Mesendoderm (in vitro differentiated cells): ENCODE measurements at regions not wholly inside any gene's neighbourhood (a gene's known extent, or its start where the extent isn't known, plus 50 kb on each side); places are given as distances from the start of the nearest gene placed in this dataset.

Experiments
- DNase-seq: peaks from one replicate; pipeline ENCODE4 v3.0.0; 2013
- H2AK5ac ChIP-seq: 2 replicates; pipeline ENCODE4 v1.6.1; 2013; ENCODE audit warnings: low read length, inconsistent platforms
- H2BK120ac ChIP-seq: 2 replicates; pipeline ENCODE4 v1.6.1; 2013; ENCODE audit warnings: low read depth, mild to moderate bottlenecking, low read length, moderate library complexity, mixed read lengths
- H2BK15ac ChIP-seq: replicated peaks from 2 replicates; pipeline ENCODE4 v1.6.1; 2013; ENCODE audit warnings: low read depth, mild to moderate bottlenecking, moderate library complexity
- H2BK5ac ChIP-seq: 2 replicates; pipeline ENCODE4 v1.6.1; 2013; ENCODE audit warnings: low read length, inconsistent platforms
- H3K18ac ChIP-seq: 2 replicates; pipeline ENCODE4 v1.6.1; 2013; ENCODE audit warnings: mild to moderate bottlenecking, low read length, mixed read lengths
- H3K23ac ChIP-seq: one replicate; pipeline ENCODE4 v1.6.1; 2013; ENCODE audit warnings: low read length
- H3K27ac ChIP-seq: 2 replicates; pipeline ENCODE4 v1.5.1; 2013; ENCODE audit warnings: low read depth, mild to moderate bottlenecking, inconsistent platforms, low read length, moderate library complexity
- H3K27me3 ChIP-seq: 2 replicates; pipeline ENCODE4 v1.6.1; 2013; ENCODE audit warnings: low read length, control low read depth, mild to moderate bottlenecking, inconsistent platforms; ENCODE audit not compliant: insufficient read depth, poor library complexity
- H3K36me3 ChIP-seq: 2 replicates; pipeline ENCODE4 v1.6.1; 2013; ENCODE audit warnings: low read length, inconsistent platforms; ENCODE audit not compliant: control insufficient read depth, insufficient read depth
- H3K4ac ChIP-seq: one replicate; pipeline ENCODE4 v1.6.1; 2013; ENCODE audit warnings: low read depth, mild to moderate bottlenecking, low read length, moderate library complexity
- H3K4me1 ChIP-seq: 2 replicates; pipeline ENCODE4 v1.6.1; 2013; ENCODE audit warnings: low read depth, low read length, inconsistent platforms; ENCODE audit not compliant: control insufficient read depth
- H3K4me2 ChIP-seq: 2 replicates; pipeline ENCODE4 v1.6.1; 2013; ENCODE audit warnings: low read length
- H3K4me3 ChIP-seq: 2 replicates; pipeline ENCODE4 v1.5.1; 2013; ENCODE audit warnings: mild to moderate bottlenecking, low read length
- H3K56ac ChIP-seq: one replicate; pipeline ENCODE4 v1.6.1; 2013; ENCODE audit warnings: low read length
- H3K79me1 ChIP-seq: 2 replicates; pipeline ENCODE4 v1.6.1; 2013; ENCODE audit warnings: low read length, inconsistent platforms
- H3K79me2 ChIP-seq: 2 replicates; pipeline ENCODE4 v1.6.1; 2013; ENCODE audit warnings: mild to moderate bottlenecking, low read length; ENCODE audit not compliant: control insufficient read depth, insufficient read depth
- H3K9ac ChIP-seq: 2 replicates; pipeline ENCODE4 v1.6.1; 2013; ENCODE audit warnings: low read length, inconsistent platforms
- H4K5ac ChIP-seq: one replicate; pipeline ENCODE4 v1.6.1; 2013; ENCODE audit warnings: low read length
- H4K8ac ChIP-seq: one replicate; pipeline ENCODE4 v1.6.1; 2013; ENCODE audit warnings: low read depth, mild to moderate bottlenecking, control low read depth, low read length, moderate library complexity
- WGBS: extraction: QIAGEN DNeasy Blood & Tissue Kit; methylation state at CpG from one replicate; pipeline ENCODE4 v1.1.7; 2013; ENCODE audit warnings: low lambda C conversion rate, missing lambda C conversion rate; ENCODE audit not compliant: insufficient coverage; ENCODE audit errors: extremely low coverage; 5-methylcytosine and 5-hydroxymethylcytosine counted together

DNA sequence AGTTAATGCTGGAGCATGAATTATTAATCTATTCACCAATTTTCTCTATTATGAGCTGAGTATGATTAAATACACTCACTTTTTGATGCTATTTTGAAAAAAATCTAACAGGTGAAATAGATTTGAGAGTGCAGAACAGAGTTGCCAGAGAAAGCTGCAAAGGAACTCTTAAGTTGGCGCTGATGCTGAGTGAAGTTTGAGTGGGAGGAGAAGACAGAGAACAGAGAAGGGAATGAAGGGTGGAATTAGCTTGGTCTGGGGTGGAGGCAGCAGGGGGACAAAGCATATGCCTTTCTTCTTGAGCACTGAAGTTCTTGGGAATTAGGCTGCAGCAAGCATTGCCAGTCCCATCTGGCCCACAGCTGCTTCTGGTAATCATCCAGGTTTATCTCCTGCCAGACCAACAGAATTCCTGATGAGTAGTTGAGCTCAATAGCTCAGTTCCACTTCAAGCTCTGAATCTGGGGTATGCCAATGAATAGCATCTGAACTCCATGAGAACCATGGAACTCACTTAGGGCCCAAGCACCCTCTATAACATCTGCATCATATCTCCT lies 290.1 kb downstream of the HINT1 start:
- no peaks in the 10 kb centered on the region for H3K36me3 ChIP-seq
- WGBS, result no CpG with 5 or more reads among the region's 1 CpG
- H2BK5ac ChIP-seq, result no peak overlapping the region
- H3K4me2 ChIP-seq, result no peak overlapping the region
- no peak overlapping the region for H2AK5ac ChIP-seq
- no peak overlapping the region for H3K4ac ChIP-seq
- H3K27me3 ChIP-seq, result no peaks in the 10 kb centered on the region
- H4K8ac ChIP-seq, result no peak overlapping the region
- no peak overlapping the region for H3K56ac ChIP-seq
- DNase-seq, result no peak
- H4K5ac ChIP-seq, result no peak overlapping the region
- no peak overlapping the region for H3K23ac ChIP-seq
- no peak overlapping the region for H3K4me3 ChIP-seq
- H3K4me1 ChIP-seq, result no peaks in the 10 kb centered on the region
- no peaks in the 10 kb centered on the region for H3K79me1 ChIP-seq
- H3K79me2 ChIP-seq, result no peaks in the 10 kb centered on the region
- H3K9ac ChIP-seq, result no peak overlapping the region
- no peak overlapping the region for H2BK15ac ChIP-seq
- no peak overlapping the region for H3K18ac ChIP-seq
- no peak overlapping the region for H2BK120ac ChIP-seq
- no peak overlapping the region for H3K27ac ChIP-seq

DNA sequence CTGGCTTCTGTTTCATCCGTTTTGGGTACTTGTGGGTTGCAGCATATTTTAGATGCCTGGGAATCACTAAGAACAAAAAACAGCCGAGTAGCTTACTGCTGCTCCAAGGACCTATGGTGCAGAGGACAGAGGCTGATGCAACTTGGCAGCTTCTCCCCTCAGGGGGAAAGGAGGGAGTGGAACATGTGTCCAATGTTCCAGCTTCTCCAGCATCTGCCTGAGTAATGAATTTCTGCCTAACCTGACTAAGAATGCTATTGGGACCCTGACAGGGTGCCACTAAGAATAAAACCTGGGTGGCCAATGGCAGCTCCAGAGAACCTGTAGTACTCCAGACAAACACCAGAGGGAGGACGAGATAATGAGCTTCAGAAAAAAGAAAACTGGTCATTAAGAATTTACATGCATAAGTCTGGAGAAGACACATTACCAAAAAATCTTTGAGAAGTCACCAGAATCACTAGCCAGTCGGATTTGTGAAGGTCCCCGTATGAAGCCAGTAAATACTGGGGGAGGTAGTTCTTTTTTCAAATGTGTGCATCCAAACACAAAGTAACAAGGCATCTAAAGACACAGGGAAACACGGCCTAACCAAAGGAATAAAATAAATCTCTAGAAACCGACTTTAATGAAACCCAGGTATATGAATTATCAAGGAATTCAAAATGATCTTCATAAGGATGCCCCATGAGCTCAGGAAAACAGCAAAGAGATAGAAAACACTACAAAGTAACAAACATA lies 293.5 kb downstream of the HINT1 start:
- Histone ChIP-seq H3K4me1 (no peaks in the 10 kb centered on the region), H3K79me1 (no peaks in the 10 kb centered on the region), H2BK120ac (peak overlapping the region; percentile 14), H4K5ac (no peak overlapping the region), H2BK15ac (no peak overlapping the region), H3K27me3 (no peaks in the 10 kb centered on the region), H3K27ac (no peak overlapping the region), H3K23ac (no peak overlapping the region), H3K79me2 (no peaks in the 10 kb centered on the region), H3K56ac (no peak overlapping the region), H3K36me3 (no peaks in the 10 kb centered on the region), H2AK5ac (no peak overlapping the region), H3K4me3 (no peak overlapping the region), H3K4me2 (no peak overlapping the region), H3K4ac (no peak overlapping the region), H3K18ac (peak overlapping the region; percentile 70), H3K9ac (no peak overlapping the region), H2BK5ac (no peak overlapping the region), H4K8ac (no peak overlapping the region)
- WGBS, result no CpG with 5 or more reads among the region's 7 CpGs
- DNase-seq, result peak; percentile 54

DNA sequence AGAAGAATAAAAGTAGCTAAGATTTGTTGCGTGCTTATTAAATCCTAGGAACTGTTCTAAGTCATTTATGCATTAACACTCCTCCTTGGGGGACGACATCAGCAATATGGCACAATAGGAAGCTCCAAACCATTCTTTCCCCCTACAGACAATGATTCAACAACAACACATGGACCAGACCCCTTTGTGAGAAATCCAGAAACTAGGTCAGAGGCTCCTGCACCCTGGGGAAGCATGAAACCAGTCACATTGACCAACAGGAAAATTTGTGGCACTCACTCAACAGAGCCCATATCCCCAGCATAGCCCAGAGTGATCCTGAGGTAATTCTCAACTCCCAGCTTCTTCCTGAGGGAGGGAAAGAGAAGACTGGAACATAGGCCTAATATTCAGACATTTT lies 294.4 kb downstream of the HINT1 start:
- Histone ChIP-seq H3K18ac (no peak overlapping the region), H2BK15ac (no peak overlapping the region), H4K5ac (no peak overlapping the region), H3K9ac (no peak overlapping the region), H3K27me3 (no peaks in the 10 kb centered on the region), H3K79me2 (no peaks in the 10 kb centered on the region), H2BK5ac (no peak overlapping the region), H4K8ac (no peak overlapping the region), H3K79me1 (no peaks in the 10 kb centered on the region), H3K4ac (peak overlapping the region; percentile 55), H2BK120ac (no peak overlapping the region), H3K4me2 (no peak overlapping the region), H3K56ac (no peak overlapping the region), H3K4me1 (no peaks in the 10 kb centered on the region), H3K23ac (no peak overlapping the region), H3K27ac (no peak overlapping the region), H3K4me3 (no peak overlapping the region), H2AK5ac (no peak overlapping the region), H3K36me3 (no peaks in the 10 kb centered on the region)
- DNase-seq, result peak; percentile 4
- WGBS, result no CpG with 5 or more reads among the region's 2 CpGs

DNA sequence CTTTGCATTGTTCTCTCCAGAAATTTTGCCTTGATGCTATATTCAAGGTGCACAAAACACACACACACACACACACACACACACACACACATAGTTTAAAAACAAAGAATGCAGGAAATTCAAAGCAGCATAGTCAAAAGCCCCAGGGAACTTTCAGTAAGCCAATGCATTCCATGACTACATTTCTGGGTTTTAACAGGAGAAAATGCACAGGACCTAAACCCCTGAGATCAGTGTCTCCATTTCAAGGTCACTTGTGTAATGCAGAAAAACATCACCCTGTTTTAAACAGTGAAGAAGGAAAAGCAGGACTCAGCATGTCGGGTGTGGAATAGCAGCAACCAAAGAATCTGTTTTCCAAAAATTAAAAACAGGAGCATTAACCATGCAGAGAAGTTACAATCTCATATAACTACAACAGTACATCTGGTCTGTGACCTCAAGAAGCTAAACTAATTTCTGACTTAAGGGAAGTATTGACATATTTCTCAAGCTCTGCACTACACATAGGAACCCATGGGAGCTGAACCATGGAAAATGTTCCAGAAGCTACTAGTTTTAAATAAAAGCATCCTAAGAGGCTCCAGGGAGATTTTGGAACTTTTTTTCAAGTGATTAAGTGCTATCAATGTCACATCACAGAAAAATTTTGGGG lies 296.7 kb downstream of the HINT1 start:
- no peak overlapping the region for H3K56ac ChIP-seq
- no peaks in the 10 kb centered on the region for H3K4me1 ChIP-seq
- no peak overlapping the region for H2BK15ac ChIP-seq
- no CpG with 5 or more reads among the region's 1 CpG for WGBS
- H2BK5ac ChIP-seq, result no peak overlapping the region
- no peaks in the 10 kb centered on the region for H3K79me2 ChIP-seq
- peak; percentile 74 for DNase-seq
- H3K4me2 ChIP-seq, result no peak overlapping the region
- no peak overlapping the region for H3K27ac ChIP-seq
- H4K8ac ChIP-seq, result no peak overlapping the region
- no peaks in the 10 kb centered on the region for H3K79me1 ChIP-seq
- H3K18ac ChIP-seq, result no peak overlapping the region
- H2AK5ac ChIP-seq, result no peak overlapping the region
- no peak overlapping the region for H3K9ac ChIP-seq
- no peak overlapping the region for H2BK120ac ChIP-seq
- no peak overlapping the region for H3K4me3 ChIP-seq
- no peak overlapping the region for H3K23ac ChIP-seq
- H3K4ac ChIP-seq, result no peak overlapping the region
- H3K36me3 ChIP-seq, result no peaks in the 10 kb centered on the region
- H3K27me3 ChIP-seq, result no peaks in the 10 kb centered on the region
- H4K5ac ChIP-seq, result no peak overlapping the region

DNA sequence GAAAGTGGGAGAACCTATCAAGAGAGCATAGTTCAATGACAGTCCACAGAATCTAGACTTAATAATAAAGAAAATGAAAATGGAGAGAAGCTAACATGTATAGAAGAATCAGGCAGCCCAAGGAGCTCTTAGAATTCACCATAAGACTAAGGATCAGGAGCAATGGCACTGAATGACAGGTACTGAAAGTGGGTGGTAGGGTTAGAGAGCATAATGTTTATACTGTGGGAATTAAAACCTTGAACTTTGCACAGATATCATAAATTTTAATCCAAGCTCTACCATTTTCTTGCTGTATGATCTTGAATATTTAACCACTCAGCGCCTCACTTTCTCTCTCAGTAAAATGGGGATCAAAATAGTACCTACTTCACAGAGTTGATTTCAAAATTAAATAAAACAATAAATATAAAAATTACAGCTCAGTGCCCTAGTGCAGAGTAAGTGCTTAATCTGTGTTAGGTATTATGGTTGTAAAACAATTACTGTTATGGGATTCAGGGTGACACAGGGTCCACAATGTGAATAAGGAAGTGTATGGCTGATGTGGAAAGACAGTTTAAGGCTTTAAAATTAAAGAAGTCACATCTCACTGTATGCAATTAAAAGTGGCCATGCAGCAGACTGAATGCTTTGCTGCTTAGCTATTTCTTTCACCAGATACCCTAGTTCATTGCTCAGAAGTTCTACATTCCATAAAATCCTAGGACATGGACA lies 319.8 kb downstream of the HINT1 start:
- WGBS, result no CpG with 5 or more reads among the region's 1 CpG
- no peak overlapping the region for H3K23ac ChIP-seq
- H3K4me1 ChIP-seq, result no peaks in the 10 kb centered on the region
- no peak for DNase-seq
- H3K27ac ChIP-seq, result no peak overlapping the region
- H2AK5ac ChIP-seq, result no peak overlapping the region
- no peak overlapping the region for H3K4me2 ChIP-seq
- H3K79me2 ChIP-seq, result no peaks in the 10 kb centered on the region
- no peak overlapping the region for H3K56ac ChIP-seq
- H4K8ac ChIP-seq, result no peak overlapping the region
- no peaks in the 10 kb centered on the region for H3K36me3 ChIP-seq
- no peak overlapping the region for H3K18ac ChIP-seq
- no peak overlapping the region for H4K5ac ChIP-seq
- no peak overlapping the region for H3K9ac ChIP-seq
- no peak overlapping the region for H3K4ac ChIP-seq
- no peaks in the 10 kb centered on the region for H3K79me1 ChIP-seq
- no peak overlapping the region for H3K4me3 ChIP-seq
- no peak overlapping the region for H2BK120ac ChIP-seq
- H3K27me3 ChIP-seq, result no peaks in the 10 kb centered on the region
- no peak overlapping the region for H2BK5ac ChIP-seq
- H2BK15ac ChIP-seq, result no peak overlapping the region
